HEK293 (cell line): ENCODE measurements at regions not wholly inside any gene's neighbourhood (a gene's known extent, or its start where the extent isn't known, plus 50 kb on each side); places are given as distances from the start of the nearest gene placed in this dataset.

Source experiments
- CTCF ChIA-PET: fragments of 350-600 bp; formaldehyde crosslinking; extraction: SDS; loops from one replicate; lab custom pipeline; 2021; ENCODE audit warnings: antibody characterized with exemption; lab: Yijun Ruan, JAX
- POLR2A ChIA-PET: fragments of 300-600 bp; formaldehyde crosslinking; extraction: SDS; loops from one replicate; lab custom pipeline; 2020; ENCODE audit warnings: antibody characterized with exemption, inconsistent platforms; lab: Yijun Ruan, JAX
- H3K27ac ChIP-seq: fragments of 200-500 bp; sonication (Bioruptor generic); 2 replicates; pipeline ENCODE4 v1.5.1; 2014; ENCODE audit warnings: low read depth, low read length, control low read depth, inconsistent platforms; ENCODE audit errors: extremely low read depth
- H3K36me3 ChIP-seq, 2 experiments: fragments of 200-500 bp in 1 of 2; sonication (Bioruptor generic) in 1 of 2; 1 replicate in 1 of 2; 2 replicates in 1 of 2; pipeline ENCODE4 v1.5.1; 2014 to 2017; ENCODE audit warnings: inconsistent platforms in 2 of 2, low read length in 2 of 2; ENCODE audit not compliant: control insufficient read depth in 2 of 2, insufficient read depth in 1 of 2
- H3K4me1 ChIP-seq: fragments of 200-500 bp; sonication (Bioruptor generic); 2 replicates; pipeline ENCODE4 v1.5.1; 2014; ENCODE audit warnings: mild to moderate bottlenecking, low read length, inconsistent platforms; ENCODE audit not compliant: control insufficient read depth, insufficient read depth
- H3K4me3 ChIP-seq: 2 replicates; pipeline ENCODE4 v1.5.1; 2011; ENCODE audit warnings: low read depth, mild to moderate bottlenecking, control low read depth, low read length, moderate library complexity
- H3K9me3 ChIP-seq: fragments of 200-500 bp; sonication (Bioruptor generic); 2 replicates; pipeline ENCODE4 v1.5.1; 2014; ENCODE audit warnings: low read depth, low read length, inconsistent platforms; ENCODE audit not compliant: control insufficient read depth, insufficient read depth
- BCL11A ChIP-seq: fragments of 450-650 bp; formaldehyde crosslinking; IDR thresholded peaks from 2 replicates; pipeline ENCODE4 v1.5.1; 2016; ENCODE audit warnings: low read depth, missing biosample characterization, missing genetic modification characterization
- SP2 ChIP-seq: fragments of 450-650 bp; formaldehyde crosslinking; IDR thresholded peaks from 2 replicates; pipeline ENCODE4 v1.5.1; 2016; ENCODE audit warnings: missing biosample characterization, missing genetic modification characterization
- YY1 ChIP-seq: fragments of 450-650 bp; formaldehyde crosslinking; IDR thresholded peaks from 2 replicates; pipeline ENCODE4 v1.5.1; 2018; ENCODE audit warnings: missing biosample characterization, missing genetic modification characterization
- ZBTB8A ChIP-seq: fragments of 450-650 bp; formaldehyde crosslinking; IDR thresholded peaks from 2 replicates; pipeline ENCODE4 v1.5.1; 2016; ENCODE audit warnings: missing biosample characterization, missing genetic modification characterization
- ZFP69B ChIP-seq: fragments of 450-650 bp; formaldehyde crosslinking; IDR thresholded peaks from 2 replicates; pipeline ENCODE4 v1.5.1; 2016; ENCODE audit warnings: missing biosample characterization, missing genetic modification characterization
- ZNF169 ChIP-seq: fragments of 450-650 bp; formaldehyde crosslinking; IDR thresholded peaks from 2 replicates; pipeline ENCODE4 v1.5.1; 2016; ENCODE audit warnings: missing biosample characterization, missing genetic modification characterization
- ZNF221 ChIP-seq: fragments of 450-650 bp; formaldehyde crosslinking; IDR thresholded peaks from 2 replicates; pipeline ENCODE4 v1.5.1; 2017; ENCODE audit warnings: missing biosample characterization, missing genetic modification characterization, borderline replicate concordance
- ZNF248 ChIP-seq: fragments of 450-650 bp; formaldehyde crosslinking; IDR thresholded peaks from 2 replicates; pipeline ENCODE4 v1.5.1; 2017; ENCODE audit warnings: missing biosample characterization, missing genetic modification characterization
- ZNF292 ChIP-seq: fragments of 450-650 bp; formaldehyde crosslinking; IDR thresholded peaks from 2 replicates; pipeline ENCODE4 v1.5.1; 2016; ENCODE audit warnings: low read depth, missing biosample characterization, missing genetic modification characterization, borderline replicate concordance
- ZNF341 ChIP-seq: fragments of 450-650 bp; formaldehyde crosslinking; IDR thresholded peaks from 2 replicates; pipeline ENCODE4; 2016; ENCODE audit warnings: low read depth, missing biosample characterization, missing genetic modification characterization
- ZNF513 ChIP-seq: fragments of 450-650 bp; IDR thresholded peaks from 2 replicates; pipeline ENCODE4 v1.5.1; 2018; ENCODE audit warnings: missing biosample characterization, missing genetic modification characterization
- ZNF530 ChIP-seq: fragments of 450-650 bp; formaldehyde crosslinking; IDR thresholded peaks from 2 replicates; pipeline ENCODE4 v1.5.1; 2016; ENCODE audit warnings: low read depth, missing biosample characterization, missing genetic modification characterization
- ZNF629 ChIP-seq: fragments of 450-650 bp; formaldehyde crosslinking; IDR thresholded peaks from 2 replicates; pipeline ENCODE4 v1.5.1; 2017; ENCODE audit warnings: missing biosample characterization, missing genetic modification characterization
- ZNF654 ChIP-seq: fragments of 450-650 bp; formaldehyde crosslinking; IDR thresholded peaks from 2 replicates; pipeline ENCODE4 v1.5.1; 2016; ENCODE audit warnings: low read depth, missing biosample characterization, missing genetic modification characterization
- ZNF658 ChIP-seq: fragments of 450-650 bp; formaldehyde crosslinking; IDR thresholded peaks from 2 replicates; pipeline ENCODE4; 2016; ENCODE audit warnings: missing biosample characterization, missing genetic modification characterization
- ZNF660 ChIP-seq: fragments of 450-650 bp; IDR thresholded peaks from 2 replicates; pipeline ENCODE4 v1.5.1; 2018; ENCODE audit warnings: missing biosample characterization, mild to moderate bottlenecking, missing genetic modification characterization
- ZNF791 ChIP-seq: fragments of 450-650 bp; formaldehyde crosslinking; IDR thresholded peaks from 2 replicates; pipeline ENCODE4 v1.5.1; 2016; ENCODE audit warnings: missing biosample characterization, missing genetic modification characterization
- ZNF843 ChIP-seq: fragments of 450-650 bp; formaldehyde crosslinking; IDR thresholded peaks from 2 replicates; pipeline ENCODE4 v1.5.1; 2016; ENCODE audit warnings: missing biosample characterization, missing genetic modification characterization
- TF ChIP-seq, protein P1 (sequence below): fragments of 450-650 bp; formaldehyde crosslinking; IDR thresholded peaks from 2 replicates; pipeline ENCODE4 v1.5.1; 2016; ENCODE audit warnings: missing biosample characterization, missing genetic modification characterization

DNA sequence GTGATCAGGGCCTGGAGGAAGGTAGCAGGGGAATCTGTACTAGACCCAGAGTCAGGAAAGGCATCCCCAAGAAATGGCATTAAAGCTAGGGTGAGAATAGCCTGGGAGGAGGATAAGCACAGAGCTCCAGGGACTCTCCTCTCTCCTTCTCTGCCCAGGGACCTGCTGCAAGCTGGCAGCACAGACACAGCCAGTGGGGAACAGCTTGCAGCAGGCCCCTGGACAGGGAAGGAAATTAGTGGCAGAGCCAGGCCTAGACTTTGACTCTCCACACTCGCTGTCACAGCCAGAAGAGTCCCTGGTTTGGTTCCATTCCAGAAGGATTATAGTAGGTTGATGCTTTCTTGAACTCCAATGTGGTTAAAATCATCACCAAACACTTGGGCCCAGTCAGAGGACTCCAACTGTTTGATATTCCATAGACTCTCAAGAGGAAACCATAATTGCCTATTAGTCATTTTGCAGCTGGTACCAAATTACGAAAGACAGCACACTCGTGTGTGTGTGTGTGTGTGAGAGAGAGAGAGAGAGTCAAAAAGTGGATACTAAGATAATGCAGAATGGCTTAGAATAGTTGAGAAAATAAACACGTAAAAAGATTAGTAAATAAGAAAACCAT, 95.5 kb upstream of the ATP8B1 start (continued):
- no peak for TF ChIP-seq ZNF513 (tag by site-specific recombination)
- TF ChIP-seq ZNF341 (tag by site-specific recombination), result no peak
- TF ChIP-seq, protein P1, sequence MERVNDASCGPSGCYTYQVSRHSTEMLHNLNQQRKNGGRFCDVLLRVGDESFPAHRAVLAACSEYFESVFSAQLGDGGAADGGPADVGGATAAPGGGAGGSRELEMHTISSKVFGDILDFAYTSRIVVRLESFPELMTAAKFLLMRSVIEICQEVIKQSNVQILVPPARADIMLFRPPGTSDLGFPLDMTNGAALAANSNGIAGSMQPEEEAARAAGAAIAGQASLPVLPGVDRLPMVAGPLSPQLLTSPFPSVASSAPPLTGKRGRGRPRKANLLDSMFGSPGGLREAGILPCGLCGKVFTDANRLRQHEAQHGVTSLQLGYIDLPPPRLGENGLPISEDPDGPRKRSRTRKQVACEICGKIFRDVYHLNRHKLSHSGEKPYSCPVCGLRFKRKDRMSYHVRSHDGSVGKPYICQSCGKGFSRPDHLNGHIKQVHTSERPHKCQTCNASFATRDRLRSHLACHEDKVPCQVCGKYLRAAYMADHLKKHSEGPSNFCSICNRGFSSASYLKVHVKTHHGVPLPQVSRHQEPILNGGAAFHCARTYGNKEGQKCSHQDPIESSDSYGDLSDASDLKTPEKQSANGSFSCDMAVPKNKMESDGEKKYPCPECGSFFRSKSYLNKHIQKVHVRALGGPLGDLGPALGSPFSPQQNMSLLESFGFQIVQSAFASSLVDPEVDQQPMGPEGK (tag by site-specific recombination), result no peak
- no peak for TF ChIP-seq ZNF292 (tag by site-specific recombination)
- no peak for TF ChIP-seq YY1 (tag by site-specific recombination)

DNA sequence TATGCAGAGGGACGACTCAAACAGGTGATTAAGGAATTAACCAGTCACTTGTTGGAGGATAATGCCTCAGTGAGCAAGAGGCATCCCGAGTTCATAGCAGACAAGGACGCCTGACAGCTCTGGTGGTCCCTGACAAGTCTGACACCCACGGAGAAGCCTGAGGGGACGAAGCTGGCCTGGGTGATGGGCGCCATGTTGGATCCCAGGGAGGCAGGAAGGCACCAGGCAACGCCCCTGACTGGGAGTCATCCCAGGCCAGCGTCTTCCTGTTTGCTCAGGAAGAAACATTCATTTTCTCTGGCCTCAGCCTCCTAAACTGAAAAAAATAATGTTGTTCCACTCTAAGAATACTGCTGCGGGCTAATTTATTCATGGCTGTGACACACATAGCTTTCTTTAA, 92.1 kb upstream of the ATP8B1 start:
- Histone ChIP-seq H3K9me3 (no peaks in the 10 kb centered on the region), H3K36me3 (no peaks in the 10 kb centered on the region)
- CTCF ChIA-PET, result interaction anchor here (2.5 kb wide), 1 partner anchor 13 kb away, joined by 11 read pairs; no protein-coding TSS in a partner anchor

GRCh38 chr18:57891707-57892391, 88.7 kb upstream of the ATP8B1 start:
- TF ChIP-seq ZNF654 (no peak), ZNF660 (tag by site-specific recombination) (no peak), ZNF791 (tag by site-specific recombination) (no peak), ZNF248 (tag by site-specific recombination) (no peak)
- no peaks in the 10 kb centered on the region for H3K36me3 ChIP-seq
- H3K4me1 ChIP-seq, result no peaks in the 10 kb centered on the region
- H3K4me3 ChIP-seq, result no peak overlapping the region
- H3K9me3 ChIP-seq, result no peaks in the 10 kb centered on the region
- ChIA-PET CTCF (interaction anchor here (0.7 to 2.3 kb wide), 4 partner anchors 10 to 122 kb away, joined by 3 to 22 read pairs (median 3); no protein-coding TSS in a partner anchor), POLR2A (no interaction called here)
- H3K27ac ChIP-seq, result no peak overlapping the region

More for the DNA sequence above, 92.1 kb upstream of the ATP8B1 start:
- POLR2A ChIA-PET, result no interaction called here
- no peak overlapping the region for H3K4me3 ChIP-seq
- H3K4me1 ChIP-seq, result no peaks in the 10 kb centered on the region
- H3K27ac ChIP-seq, result no peak overlapping the region
- no peak for TF ChIP-seq ZNF629
- TF ChIP-seq ZNF791 (tag by site-specific recombination), result no peak
- no peak for TF ChIP-seq ZNF843 (tag by site-specific recombination)
- TF ChIP-seq ZNF221 (tag by site-specific recombination), result no peak
- no peak for TF ChIP-seq ZFP69B (tag by site-specific recombination)
- no peak for TF ChIP-seq BCL11A
- TF ChIP-seq SP2, result no peak
- no peak for TF ChIP-seq ZNF530

- no peak overlapping the region for H3K4me3 ChIP-seq
- H3K9me3 ChIP-seq, result no peaks in the 10 kb centered on the region
- no peak overlapping the region for H3K27ac ChIP-seq
- no peaks in the 10 kb centered on the region for H3K4me1 ChIP-seq
- ChIA-PET CTCF (interaction anchor here (0.5 to 2.3 kb wide), 2 partner anchors 8 to 244 kb away, joined by 6 to 22 read pairs; no protein-coding TSS in a partner anchor), POLR2A (no interaction called here)
- TF ChIP-seq ZNF658 (tag by site-specific recombination), result no peak
- TF ChIP-seq ZBTB8A (tag by site-specific recombination), result no peak
- no peak for TF ChIP-seq ZNF169 (tag by site-specific recombination)
- H3K36me3 ChIP-seq, result no peaks in the 10 kb centered on the region
Measured at GRCh38 chr18:57890266-57890665, 87.2 kb upstream of the ATP8B1 start.
